GM12878 (cell line): ENCODE measurements at regions not wholly inside any gene's neighbourhood (a gene's known extent, or its start where the extent isn't known, plus 50 kb on each side); places are given as distances from the start of the nearest gene placed in this dataset.

ENCODE experiments used
- ATAC-seq: fragments of 200-7000 bp; cut with Tn5 transposase; 3 replicates; pipeline ENCODE4 v1.9.1; 2020; ENCODE audit warnings: mild to moderate bottlenecking, moderate library complexity
- BruUV-seq: library from RNA; stranded (reverse); fragments of 400-500 nt; replicated peaks from 2 replicates; lab custom pipeline; 2021; lab: Mats Ljungman, UMichigan
- CTCF ChIA-PET: fragments of 300-600 bp; sonication (Branson Sonifier 250); formaldehyde crosslinking; extraction: SDS; loops from one replicate; lab custom pipeline; 2021; ENCODE audit warnings: inconsistent platforms; lab: Yijun Ruan, JAX
- POLR2A ChIA-PET: fragments of 350-600 bp; formaldehyde crosslinking; extraction: SDS; loops from one replicate; lab custom pipeline; 2021; ENCODE audit warnings: inconsistent platforms; lab: Charles Lee
- RAD21 ChIA-PET: fragments of 300-600 bp; sonication (Branson Sonifier 250); formaldehyde crosslinking; loops from one replicate; lab custom pipeline; 2023; ENCODE audit warnings: antibody characterized with exemption; ENCODE audit not compliant: unreplicated experiment; lab: Charles Lee
- SMC1A ChIA-PET: fragments of 300-600 bp; sonication (Branson Sonifier 250); formaldehyde crosslinking; loops from one replicate; lab custom pipeline; 2023; ENCODE audit not compliant: unreplicated experiment, uncharacterized antibody; lab: Charles Lee
- DNase-seq: peaks from one replicate; pipeline ENCODE4 v3.0.0-alpha.2; 2011; ENCODE audit warnings: low read depth, low spot score
- FAIRE-seq: peaks from 3 replicates; lab custom pipeline; 2011; peaks lifted over from hg19 to GRCh38; lab: Jason Lieb, UNC
- H2AFZ ChIP-seq: 2 replicates; pipeline ENCODE4 v1.6.0; 2011; ENCODE audit warnings: low read depth, low read length, control low read depth; ENCODE audit not compliant: control insufficient read depth
- H3K27ac ChIP-seq: 2 replicates; pipeline ENCODE4 v1.5.1; 2011; ENCODE audit warnings: control low read depth; ENCODE audit not compliant: control insufficient read depth, insufficient read depth
- H3K27me3 ChIP-seq, 2 experiments: replicated peaks in 1 of 2; 2 replicates each; pipeline versions ENCODE4 v1.6.0 to v1.6.1; 2011; ENCODE audit warnings: low read length in 1 of 2; ENCODE audit not compliant: control insufficient read depth in 2 of 2, insufficient read depth in 2 of 2
- H3K36me3 ChIP-seq, 2 experiments: 2 replicates each; pipeline ENCODE4 v1.5.1; 2011; ENCODE audit warnings: low read length in 1 of 2; ENCODE audit not compliant: control insufficient read depth in 2 of 2, insufficient read depth in 2 of 2
- H3K4me1 ChIP-seq: 2 replicates; pipeline ENCODE4 v1.6.1; 2011; ENCODE audit warnings: mild to moderate bottlenecking, low read length, moderate library complexity, mixed read lengths; ENCODE audit not compliant: control insufficient read depth, insufficient read depth
- H3K4me2 ChIP-seq: 2 replicates; pipeline ENCODE4 v1.6.0; 2011; ENCODE audit warnings: control low read depth; ENCODE audit not compliant: control insufficient read depth, insufficient read depth
- H3K4me3 ChIP-seq: fragments of 200-600 bp; sonication (generic); 2 replicates; pipeline ENCODE4 v1.5.1; 2016
- H3K79me2 ChIP-seq: 2 replicates; pipeline ENCODE4 v1.6.0; 2011; ENCODE audit warnings: low read length; ENCODE audit not compliant: control insufficient read depth, insufficient read depth
- H3K9ac ChIP-seq: 2 replicates; pipeline ENCODE4 v1.8.0; 2011; ENCODE audit warnings: low read length, control low read depth, mixed read lengths; ENCODE audit not compliant: control insufficient read depth, insufficient read depth
- H3K9me3 ChIP-seq: replicated peaks from 3 replicates; pipeline ENCODE4 v1.5.1; 2011; ENCODE audit warnings: mild to moderate bottlenecking, low read length; ENCODE audit not compliant: control insufficient read depth, insufficient read depth
- H4K20me1 ChIP-seq: 2 replicates; pipeline ENCODE4 v1.6.0; 2011; ENCODE audit not compliant: control insufficient read depth, insufficient read depth
- BCLAF1 ChIP-seq: fragments of 450-650 bp; IDR thresholded peaks from 2 replicates; pipeline ENCODE4 v1.6.1; 2017; ENCODE audit warnings: antibody characterized with exemption, mild to moderate bottlenecking, moderate library complexity
- GATAD2B ChIP-seq: fragments of 450-650 bp; conservative IDR thresholded peaks from 2 replicates; pipeline ENCODE4 v1.6.1; 2017; ENCODE audit warnings: low read depth, mild to moderate bottlenecking, moderate library complexity
- MLLT1 ChIP-seq: fragments of 450-650 bp; IDR thresholded peaks from 2 replicates; pipeline ENCODE4 v1.6.1; 2016; ENCODE audit warnings: mild to moderate bottlenecking
- MYB ChIP-seq: fragments of 150-350 bp; IDR thresholded peaks from 2 replicates; pipeline ENCODE4 v1.6.1; 2014; ENCODE audit warnings: mild to moderate bottlenecking, low read depth, low read length, borderline replicate concordance
- NFXL1 ChIP-seq: fragments of 450-650 bp; IDR thresholded peaks from 2 replicates; pipeline ENCODE4 v1.6.1; 2017; ENCODE audit warnings: antibody characterized with exemption, mild to moderate bottlenecking, borderline replicate concordance
- POLR2A ChIP-seq: IDR thresholded peaks from 2 replicates; pipeline ENCODE4 v1.6.1; 2011; ENCODE audit warnings: low read depth, mild to moderate bottlenecking, low read length
- RFX5 ChIP-seq: IDR thresholded peaks from 2 replicates; pipeline ENCODE4 v1.6.1; 2011; ENCODE audit warnings: low read depth, low read length, improper control_type of control experiment
- WGBS: methylation state at CpG from one replicate; pipeline ENCODE4 v1.1.6; 2016; ENCODE audit warnings: low lambda C conversion rate; ENCODE audit not compliant: insufficient replicate concordance, insufficient coverage; ENCODE audit errors: missing lambda C conversion rate; 5-methylcytosine and 5-hydroxymethylcytosine counted together
- in situ Hi-C: fragments of 300-500 bp; cut with MboI; formaldehyde crosslinking; loops from 9 replicates; pipeline ENCODE4 v1.14.3; 2018; ENCODE audit warnings: mixed read lengths
- intact Hi-C: fragments of 100-400 bp; cut with micrococcal nuclease; formaldehyde crosslinking; loops from one replicate; pipeline ENCODE4 v1.14.2; 2022; ENCODE audit not compliant: unreplicated experiment
- TF ChIP-seq, protein P1 (sequence below): fragments of 450-650 bp; IDR thresholded peaks from 2 replicates; pipeline ENCODE4 v1.6.1; 2017; ENCODE audit warnings: mild to moderate bottlenecking, moderate library complexity

GRCh38 chr11:28631148-28631547 is 523.0 kb downstream of the METTL15 start:
- H3K79me2 ChIP-seq: no peaks in the 10 kb centered on the region
- no peaks in the 10 kb centered on the region for H3K4me1 ChIP-seq
- H3K27me3 ChIP-seq: no peaks in the 10 kb centered on the region
- TF ChIP-seq GATAD2B: no peak
- H3K4me3 ChIP-seq: no peak overlapping the region
- no peaks in the 10 kb centered on the region for H3K9me3 ChIP-seq
- no peak for ATAC-seq
- FAIRE-seq: no peak
- ChIA-PET SMC1A (no interaction called here), POLR2A (no interaction called here), RAD21 (no interaction called here), CTCF (no interaction called here)
- WGBS: 0% methylated on average over 1 of the region's 1 CpG
- in situ Hi-C loops (no loop called here), intact Hi-C loops (no loop called here)
- no peaks in the 10 kb centered on the region for H4K20me1 ChIP-seq
- DNase-seq: no peak
- no peak overlapping the region for H3K4me2 ChIP-seq
- no TSS peak for BruUV-seq
- no peaks in the 10 kb centered on the region for H3K36me3 ChIP-seq
- H3K27ac ChIP-seq: no peak overlapping the region
- no peak overlapping the region for H2AFZ ChIP-seq
- H3K9ac ChIP-seq: no peak overlapping the region

DNA sequence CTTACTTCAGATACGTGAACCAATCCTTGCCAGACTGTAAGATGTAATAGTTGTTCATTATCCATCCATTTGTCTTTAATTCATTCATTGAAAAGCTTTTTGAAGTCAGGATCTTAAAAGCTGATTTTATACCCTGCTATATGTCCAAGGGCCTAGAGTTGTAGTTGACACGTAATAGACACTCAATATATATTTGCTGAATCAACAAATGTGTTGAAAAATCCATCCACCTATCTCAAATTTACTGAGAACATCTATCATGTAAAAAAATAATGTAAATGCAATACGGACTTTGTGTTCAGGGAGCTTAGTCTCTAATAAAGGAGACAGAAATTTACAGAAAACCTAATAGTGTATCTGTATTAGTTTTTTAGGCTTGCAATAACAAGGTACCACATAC is 521.0 kb downstream of the METTL15 start:
- Histone ChIP-seq H3K27me3 (no peaks in the 10 kb centered on the region), H3K4me2 (no peak overlapping the region), H3K9me3 (no peaks in the 10 kb centered on the region), H4K20me1 (no peaks in the 10 kb centered on the region), H3K4me3 (no peak overlapping the region), H2AFZ (no peak overlapping the region), H3K36me3 (no peaks in the 10 kb centered on the region), H3K9ac (no peak overlapping the region), H3K79me2 (no peaks in the 10 kb centered on the region), H3K27ac (no peak overlapping the region), H3K4me1 (no peaks in the 10 kb centered on the region)
- intact Hi-C loops (no loop called here), in situ Hi-C loops (no loop called here)
- no TSS peak for BruUV-seq
- ChIA-PET RAD21 (no interaction called here), CTCF (no interaction called here), SMC1A (interaction anchor here (0.9 kb wide), 1 partner anchor 9 kb away, joined by 4 read pairs; no protein-coding TSS in a partner anchor), POLR2A (no interaction called here)
- TF ChIP-seq POLR2A: no peak
- no peak for TF ChIP-seq NFXL1
- no peak for TF ChIP-seq MYB
- TF ChIP-seq MLLT1: no peak
- no peak for TF ChIP-seq BCLAF1
- TF ChIP-seq RFX5: no peak
- TF ChIP-seq, protein P1, sequence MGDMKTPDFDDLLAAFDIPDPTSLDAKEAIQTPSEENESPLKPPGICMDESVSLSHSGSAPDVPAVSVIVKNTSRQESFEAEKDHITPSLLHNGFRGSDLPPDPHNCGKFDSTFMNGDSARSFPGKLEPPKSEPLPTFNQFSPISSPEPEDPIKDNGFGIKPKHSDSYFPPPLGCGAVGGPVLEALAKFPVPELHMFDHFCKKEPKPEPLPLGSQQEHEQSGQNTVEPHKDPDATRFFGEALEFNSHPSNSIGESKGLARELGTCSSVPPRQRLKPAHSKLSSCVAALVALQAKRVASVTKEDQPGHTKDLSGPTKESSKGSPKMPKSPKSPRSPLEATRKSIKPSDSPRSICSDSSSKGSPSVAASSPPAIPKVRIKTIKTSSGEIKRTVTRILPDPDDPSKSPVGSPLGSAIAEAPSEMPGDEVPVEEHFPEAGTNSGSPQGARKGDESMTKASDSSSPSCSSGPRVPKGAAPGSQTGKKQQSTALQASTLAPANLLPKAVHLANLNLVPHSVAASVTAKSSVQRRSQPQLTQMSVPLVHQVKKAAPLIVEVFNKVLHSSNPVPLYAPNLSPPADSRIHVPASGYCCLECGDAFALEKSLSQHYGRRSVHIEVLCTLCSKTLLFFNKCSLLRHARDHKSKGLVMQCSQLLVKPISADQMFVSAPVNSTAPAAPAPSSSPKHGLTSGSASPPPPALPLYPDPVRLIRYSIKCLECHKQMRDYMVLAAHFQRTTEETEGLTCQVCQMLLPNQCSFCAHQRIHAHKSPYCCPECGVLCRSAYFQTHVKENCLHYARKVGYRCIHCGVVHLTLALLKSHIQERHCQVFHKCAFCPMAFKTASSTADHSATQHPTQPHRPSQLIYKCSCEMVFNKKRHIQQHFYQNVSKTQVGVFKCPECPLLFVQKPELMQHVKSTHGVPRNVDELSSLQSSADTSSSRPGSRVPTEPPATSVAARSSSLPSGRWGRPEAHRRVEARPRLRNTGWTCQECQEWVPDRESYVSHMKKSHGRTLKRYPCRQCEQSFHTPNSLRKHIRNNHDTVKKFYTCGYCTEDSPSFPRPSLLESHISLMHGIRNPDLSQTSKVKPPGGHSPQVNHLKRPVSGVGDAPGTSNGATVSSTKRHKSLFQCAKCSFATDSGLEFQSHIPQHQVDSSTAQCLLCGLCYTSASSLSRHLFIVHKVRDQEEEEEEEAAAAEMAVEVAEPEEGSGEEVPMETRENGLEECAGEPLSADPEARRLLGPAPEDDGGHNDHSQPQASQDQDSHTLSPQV: no peak
- 12% methylated on average over 3 of the region's 3 CpGs for WGBS
- DNase-seq: no peak
- no peak for FAIRE-seq
- no peak for ATAC-seq
